GM12892 (cell line): ENCODE measurements at regions not wholly inside any gene's neighbourhood (a gene's known extent, or its start where the extent isn't known, plus 50 kb on each side); places are given as distances from the start of the nearest gene placed in this dataset.

Source experiments
- POLR2A ChIP-seq: IDR thresholded peaks from 2 replicates; pipeline ENCODE4 v1.6.1; 2011; ENCODE audit warnings: low read depth, low read length, control low read depth
- POLR2AphosphoS5 ChIP-seq: IDR thresholded peaks from 2 replicates; pipeline ENCODE4 v1.6.1; 2011; ENCODE audit warnings: low read depth, low read length, control low read depth
- TAF1 ChIP-seq: IDR thresholded peaks from 2 replicates; pipeline ENCODE4 v1.6.1; 2011; ENCODE audit warnings: low read depth, mild to moderate bottlenecking, control low read depth, low read length, borderline replicate concordance

DNA sequence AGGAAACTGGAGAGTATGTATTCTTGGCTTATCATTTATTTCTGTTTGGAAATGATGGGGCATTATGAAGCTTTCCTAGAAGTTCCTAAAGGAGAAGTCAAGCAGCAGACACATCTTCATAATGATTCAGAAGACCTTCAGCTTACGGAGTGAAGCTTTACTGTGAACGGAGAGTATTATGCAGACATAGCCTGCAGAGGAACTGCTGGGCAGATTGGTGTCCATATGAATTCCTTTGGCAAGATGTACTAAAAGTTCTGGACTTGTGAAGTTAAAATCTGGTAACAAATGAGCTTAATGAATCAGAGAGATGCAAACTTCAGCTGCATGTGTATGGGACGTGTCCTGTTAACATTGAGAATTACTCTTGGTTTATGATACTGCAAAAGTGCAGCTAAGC is 60.1 kb downstream of the NABP1 start:
- TF ChIP-seq POLR2AphosphoS5 (no peak), TAF1 (no peak), POLR2A (no peak)
